Uterus (tissue), 3 donors: ENCODE measurements at regions not wholly inside any gene's neighbourhood (a gene's known extent, or its start where the extent isn't known, plus 50 kb on each side); places are given as distances from the start of the nearest gene placed in this dataset.
A peak's percentile ranks its signal among the peaks of the same experiment; 100 is the strongest.

ENCODE experiments used
- DNase-seq, 2 donors: peaks; one replicate each; pipeline ENCODE4 v3.0.0-alpha.2; 2019 to 2020
- H3K27ac ChIP-seq, 2 donors: fragments of 200-600 bp; sonication (generic); 1 replicate in 1 of 2; 2 replicates in 1 of 2; pipeline ENCODE4 v1.5.1; 2016 to 2018
- H3K27me3 ChIP-seq, 2 donors: fragments of 200-600 bp; sonication (generic); one replicate each; pipeline ENCODE4 v1.5.1; 2018 to 2019; ENCODE audit warnings: control low read depth in 1 of 2
- H3K36me3 ChIP-seq, 2 donors: fragments of 200-600 bp; sonication (generic); one replicate each; pipeline ENCODE4 v1.5.1; 2019; ENCODE audit warnings: control low read depth in 1 of 2
- H3K4me1 ChIP-seq, 2 donors: fragments of 200-600 bp; sonication (generic); one replicate each; pipeline ENCODE4 v1.5.1; 2018 to 2019; ENCODE audit warnings: control low read depth in 1 of 2
- H3K4me3 ChIP-seq, 2 donors: fragments of 200-600 bp; sonication (generic); 1 replicate in 1 of 2; 2 replicates in 1 of 2; pipeline ENCODE4 v1.5.1; 2018 to 2019; ENCODE audit warnings: mild to moderate bottlenecking in 1 of 2
- H3K9me3 ChIP-seq, 2 donors: fragments of 200-600 bp; sonication (generic); one replicate each; pipeline ENCODE4 v1.5.1; 2019; ENCODE audit warnings: control low read depth in 1 of 2
- CTCF ChIP-seq, 4 experiments: fragments of 200-600 bp in 2 of 4; fragments of 450-650 bp in 2 of 4; sonication (generic) in 2 of 4; IDR thresholded peaks; one replicate each; pipeline ENCODE4 v1.5.1; 2016 to 2019; ENCODE audit warnings: antibody characterized with exemption in 4 of 4, mild to moderate bottlenecking in 2 of 4, moderate library complexity in 1 of 4
- POLR2A ChIP-seq, 2 donors: fragments of 450-650 bp; IDR thresholded peaks; one replicate each; pipeline ENCODE4 v1.6.1; 2016; ENCODE audit warnings: antibody characterized with exemption in 2 of 2, mild to moderate bottlenecking in 1 of 2, moderate library complexity in 1 of 2
- intact Hi-C: fragments of 100-400 bp; cut with DNase I; formaldehyde crosslinking; loops from one replicate; pipeline ENCODE4 v1.15.1; 2023; ENCODE audit warnings: low total_unique reads
- donor health status: DM: yes; HTN: yes; CAD: no.

GRCh38 chr12:92312463-92312964 is 166.9 kb upstream of the BTG1 start:
- Histone ChIP-seq H3K27me3 (no peaks in the 10 kb centered on the region), H3K27ac (no peak overlapping the region), H3K4me3 (no peak overlapping the region), H3K4me1 (no peaks in the 10 kb centered on the region), H3K36me3 (no peaks in the 10 kb centered on the region), H3K9me3 (no peaks in the 10 kb centered on the region)
- TF ChIP-seq POLR2A (IDR thresholded peaks at IDR 0.05) (no peak), CTCF (IDR thresholded peaks at IDR 0.05) (no peak)
- intact Hi-C loops = no loop called here
- DNase-seq = no peak

GRCh38 chr12:92304371-92305055 is 158.9 kb upstream of the BTG1 start:
- Histone ChIP-seq H3K27me3 (no peaks in the 10 kb centered on the region), H3K36me3 (no peaks in the 10 kb centered on the region), H3K4me1 (no peaks in the 10 kb centered on the region), H3K4me3 (no peak overlapping the region), H3K9me3 (no peaks in the 10 kb centered on the region), H3K27ac (peak overlapping the region; percentile 34 to 67)
- no peak for TF ChIP-seq CTCF (IDR thresholded peaks at IDR 0.05)
- no peak for TF ChIP-seq POLR2A (IDR thresholded peaks at IDR 0.05)
- intact Hi-C loops = no loop called here
- DNase-seq = no peak

- no peaks in the 10 kb centered on the region for H3K36me3 ChIP-seq
- no peaks in the 10 kb centered on the region for H3K9me3 ChIP-seq
- intact Hi-C loops = no loop called here
- no peak overlapping the region for H3K4me3 ChIP-seq
- H3K27ac ChIP-seq = no peak overlapping the region
- H3K4me1 ChIP-seq = no peaks in the 10 kb centered on the region
- no peaks in the 10 kb centered on the region for H3K27me3 ChIP-seq
- TF ChIP-seq CTCF (IDR thresholded peaks at IDR 0.05) (no peak), POLR2A (IDR thresholded peaks at IDR 0.05) (no peak)
- DNase-seq = no peak
Observed at GRCh38 chr12:92302041-92302829, 156.6 kb upstream of the BTG1 start.

- Histone ChIP-seq H3K4me1 (no peaks in the 10 kb centered on the region), H3K9me3 (no peaks in the 10 kb centered on the region), H3K4me3 (no peak overlapping the region), H3K36me3 (no peaks in the 10 kb centered on the region), H3K27me3 (no peaks in the 10 kb centered on the region), H3K27ac (no peak overlapping the region)
- TF ChIP-seq POLR2A (IDR thresholded peaks at IDR 0.05) (no peak), CTCF (IDR thresholded peaks at IDR 0.05) (no peak)
- intact Hi-C loops = no loop called here
- DNase-seq = no peak
Observed at GRCh38 chr12:92301356-92301755, 155.7 kb upstream of the BTG1 start.

- no peaks in the 10 kb centered on the region for H3K27me3 ChIP-seq
- no peaks in the 10 kb centered on the region for H3K9me3 ChIP-seq
- no peak for TF ChIP-seq POLR2A (IDR thresholded peaks at IDR 0.05)
- TF ChIP-seq CTCF (IDR thresholded peaks at IDR 0.05) = no peak
- DNase-seq = no peak
- no peak overlapping the region for H3K27ac ChIP-seq
- no peak overlapping the region for H3K4me3 ChIP-seq
- intact Hi-C loops = no loop called here
- no peaks in the 10 kb centered on the region for H3K36me3 ChIP-seq
- no peaks in the 10 kb centered on the region for H3K4me1 ChIP-seq
Observed at GRCh38 chr12:92300777-92301176, 155.1 kb upstream of the BTG1 start.
